Iris pigment epithelial cell (primary cell): ENCODE measurements at regions not wholly inside any gene's neighbourhood (a gene's known extent, or its start where the extent isn't known, plus 50 kb on each side); places are given as distances from the start of the nearest gene placed in this dataset.

ENCODE experiments used
- DNase-seq: peaks from one replicate; pipeline ENCODE4 v3.0.0-alpha.2; 2011; ENCODE audit warnings: low read depth

DNA sequence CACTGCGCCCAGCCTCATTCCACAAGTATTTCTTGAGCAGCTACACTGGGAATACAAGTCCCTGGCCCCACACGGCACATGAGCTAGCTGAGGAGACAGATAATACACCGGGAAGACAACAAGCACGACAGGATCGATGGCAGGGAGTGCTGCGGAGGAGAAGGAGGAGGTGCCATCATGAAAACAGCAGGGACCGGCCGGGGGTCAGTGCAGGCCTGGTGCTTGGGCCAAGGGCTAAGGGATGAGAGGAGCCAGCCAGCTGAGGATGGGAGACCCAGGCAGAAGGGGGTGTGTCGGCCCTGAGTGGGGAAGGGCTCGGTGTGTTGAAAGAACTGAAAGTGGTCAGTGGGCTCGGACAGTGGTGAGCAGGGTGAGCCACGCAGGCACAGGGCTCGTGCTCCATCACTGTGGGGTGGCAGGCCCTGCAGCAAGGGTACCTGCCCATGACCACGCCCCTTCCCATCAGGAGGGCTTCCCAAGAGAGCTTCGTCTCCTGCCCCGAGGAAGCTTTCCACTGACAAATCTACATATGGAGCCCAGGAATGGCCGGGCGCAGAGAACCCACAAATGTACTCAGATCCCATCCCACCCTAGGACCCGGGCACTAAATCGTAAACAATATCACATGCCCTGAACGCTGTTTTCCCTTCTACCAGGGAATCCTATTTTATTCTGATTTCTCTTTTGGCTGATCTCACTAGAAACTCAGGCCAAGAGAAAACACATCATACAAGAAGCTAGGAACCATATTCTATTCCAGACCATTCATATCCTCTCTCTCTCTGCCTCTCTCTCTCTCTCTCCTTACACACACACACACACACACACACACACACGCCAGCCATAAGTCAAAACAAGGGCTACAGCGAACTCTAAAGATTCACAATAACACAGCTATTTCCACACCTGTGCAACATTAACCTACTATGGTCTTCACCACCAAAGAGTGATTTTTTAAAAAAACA is 50.7 kb upstream of the TNRC6C start:
- no peak for DNase-seq

DNA sequence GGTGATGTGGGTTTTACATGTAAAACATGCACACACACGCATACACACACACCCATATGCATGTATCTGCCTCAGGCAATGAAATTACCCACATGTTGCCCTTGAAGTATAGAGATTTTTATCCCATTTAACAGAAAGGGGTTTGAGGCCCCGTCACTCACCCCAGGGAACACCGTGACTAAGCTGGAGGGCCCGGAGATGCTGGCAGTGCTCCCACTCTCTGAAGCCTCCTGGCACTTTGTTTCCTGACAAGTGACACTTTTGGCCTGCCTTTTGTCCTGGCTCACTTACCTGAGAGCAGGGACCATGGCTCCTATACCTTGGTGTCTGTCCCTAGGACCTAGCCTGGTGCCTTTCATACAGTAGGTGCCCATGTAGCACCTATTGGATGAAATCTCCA is 50.0 kb upstream of the TNRC6C start:
- DNase-seq = no peak
